CD8-positive, alpha-beta memory T cell (primary cell): ENCODE measurements at regions not wholly inside any gene's neighbourhood (a gene's known extent, or its start where the extent isn't known, plus 50 kb on each side); places are given as distances from the start of the nearest gene placed in this dataset.
A peak's percentile ranks its signal among the peaks of the same experiment; 100 is the strongest.

ENCODE experiments used
- CTCF ChIA-PET: fragments of 350-600 bp; sonication (Branson Sonifier 250); formaldehyde crosslinking; loops from one replicate; lab custom pipeline; 2021; ENCODE audit warnings: antibody characterized with exemption; lab: Charles Lee
- POLR2A ChIA-PET: fragments of 350-600 bp; sonication (Branson Sonifier 250); formaldehyde crosslinking; loops from one replicate; lab custom pipeline; 2021; ENCODE audit warnings: antibody characterized with exemption; lab: Charles Lee
- DNase-seq, 5 donors: peaks; one replicate each; pipeline versions ENCODE4 v3.0.0 to v3.0.0-alpha.2; 2020 to 2022; ENCODE audit warnings: mixed read lengths in 1 of 5
- H3K27ac ChIP-seq: one replicate; pipeline ENCODE4 v1.7.0; 2013; ENCODE audit warnings: low read depth, mild to moderate bottlenecking, low read length, moderate library complexity
- H3K27me3 ChIP-seq: 2 replicates; pipeline ENCODE4 v1.7.0; 2013; ENCODE audit warnings: low read length, mild to moderate bottlenecking; ENCODE audit not compliant: insufficient read depth, poor library complexity, severe bottlenecking
- H3K36me3 ChIP-seq: 2 replicates; pipeline ENCODE4 v1.7.0; 2013; ENCODE audit warnings: mild to moderate bottlenecking, low read length, moderate library complexity; ENCODE audit not compliant: insufficient read depth
- H3K4me1 ChIP-seq: 2 replicates; pipeline ENCODE4 v1.7.0; 2013; ENCODE audit warnings: mild to moderate bottlenecking, low read length, moderate library complexity; ENCODE audit not compliant: insufficient read depth
- H3K4me3 ChIP-seq: 2 replicates; pipeline ENCODE4 v1.7.0; 2013; ENCODE audit warnings: mild to moderate bottlenecking, low read length
- H3K9me3 ChIP-seq: 2 replicates; pipeline ENCODE4 v1.7.0; 2013; ENCODE audit warnings: mild to moderate bottlenecking, low read length
- H3K27ac Mint-ChIP-seq, 8 donors: one replicate each; pipeline ENCODE4 v1.8.0; 2020 to 2021; ENCODE audit warnings: mixed read lengths in 8 of 8, mild to moderate bottlenecking in 6 of 8, inconsistent platforms in 3 of 8, moderate library complexity in 3 of 8
- H3K27me3 Mint-ChIP-seq, 2 donors: one replicate each; pipeline ENCODE4 v1.8.0; 2020 to 2021; ENCODE audit warnings: mixed read lengths in 2 of 2, mild to moderate bottlenecking in 1 of 2, moderate library complexity in 1 of 2
- H3K36me3 Mint-ChIP-seq, 3 donors: one replicate each; pipeline ENCODE4 v1.8.0; 2020 to 2021; ENCODE audit warnings: mixed read lengths in 3 of 3, inconsistent platforms in 1 of 3, mild to moderate bottlenecking in 1 of 3
- H3K4me1 Mint-ChIP-seq, 3 donors: one replicate each; pipeline ENCODE4 v1.8.0; 2020 to 2021; ENCODE audit warnings: mixed read lengths in 3 of 3, inconsistent platforms in 1 of 3, mild to moderate bottlenecking in 1 of 3
- H3K4me3 Mint-ChIP-seq, 7 donors: one replicate each; pipeline ENCODE4 v1.8.0; 2020 to 2021; ENCODE audit warnings: mixed read lengths in 7 of 7, mild to moderate bottlenecking in 6 of 7, moderate library complexity in 4 of 7, inconsistent platforms in 2 of 7
- H3K9me3 Mint-ChIP-seq, 5 donors: one replicate each; pipeline ENCODE4 v1.8.0; 2020 to 2022; ENCODE audit warnings: mixed read lengths in 5 of 5, mild to moderate bottlenecking in 3 of 5, moderate library complexity in 2 of 5, inconsistent platforms in 1 of 5

GRCh38 chr13:61162106-61162505, 253.5 kb downstream of the PCDH20 start:
- Histone ChIP-seq H3K27ac (no peak overlapping the region), H3K4me3 (no peak overlapping the region), H3K4me1 (no peaks in the 10 kb centered on the region), H3K27me3 (no peaks in the 10 kb centered on the region), H3K9me3 (no peaks in the 10 kb centered on the region), H3K36me3 (no peaks in the 10 kb centered on the region)
- Mint-ChIP-seq H3K4me3 (no peak overlapping the region), H3K36me3 (no peaks in the 10 kb centered on the region), H3K27ac (peak overlapping the region in 1 of 8 donors; percentile 14), H3K9me3 (peaks cover 0 to 21% (median 6%) of the 10 kb centered on the region in 5 donors), H3K4me1 (no peaks in the 10 kb centered on the region), H3K27me3 (no peaks in the 10 kb centered on the region)
- no peak for DNase-seq
- ChIA-PET POLR2A (no interaction called here), CTCF (no interaction called here)

GRCh38 chr13:61156753-61157152, 258.9 kb downstream of the PCDH20 start:
- Mint-ChIP-seq H3K36me3 (no peaks in the 10 kb centered on the region), H3K27me3 (no peaks in the 10 kb centered on the region), H3K4me1 (no peaks in the 10 kb centered on the region), H3K27ac (no peak overlapping the region), H3K9me3 (peaks cover 1 to 22% (median 6%) of the 10 kb centered on the region in 5 donors), H3K4me3 (no peak overlapping the region)
- CTCF ChIA-PET, result no interaction called here
- Histone ChIP-seq H3K27ac (no peak overlapping the region), H3K4me3 (no peak overlapping the region), H3K4me1 (no peaks in the 10 kb centered on the region), H3K36me3 (no peaks in the 10 kb centered on the region), H3K9me3 (no peaks in the 10 kb centered on the region), H3K27me3 (no peaks in the 10 kb centered on the region)
- POLR2A ChIA-PET, result no interaction called here
- no peak for DNase-seq

- Histone ChIP-seq H3K9me3 (no peaks in the 10 kb centered on the region), H3K27me3 (no peaks in the 10 kb centered on the region), H3K4me3 (no peak overlapping the region), H3K4me1 (no peaks in the 10 kb centered on the region), H3K27ac (no peak overlapping the region), H3K36me3 (no peaks in the 10 kb centered on the region)
- Mint-ChIP-seq H3K27ac (no peak overlapping the region), H3K4me3 (no peak overlapping the region), H3K36me3 (no peaks in the 10 kb centered on the region), H3K4me1 (no peaks in the 10 kb centered on the region), H3K27me3 (no peaks in the 10 kb centered on the region), H3K9me3 (peaks cover 2 to 8% (median 4%) of the 10 kb centered on the region in 5 donors)
- no peak for DNase-seq
- ChIA-PET CTCF (no interaction called here), POLR2A (no interaction called here)
Observed at GRCh38 chr13:61151062-61151461, 264.6 kb downstream of the PCDH20 start.

DNA sequence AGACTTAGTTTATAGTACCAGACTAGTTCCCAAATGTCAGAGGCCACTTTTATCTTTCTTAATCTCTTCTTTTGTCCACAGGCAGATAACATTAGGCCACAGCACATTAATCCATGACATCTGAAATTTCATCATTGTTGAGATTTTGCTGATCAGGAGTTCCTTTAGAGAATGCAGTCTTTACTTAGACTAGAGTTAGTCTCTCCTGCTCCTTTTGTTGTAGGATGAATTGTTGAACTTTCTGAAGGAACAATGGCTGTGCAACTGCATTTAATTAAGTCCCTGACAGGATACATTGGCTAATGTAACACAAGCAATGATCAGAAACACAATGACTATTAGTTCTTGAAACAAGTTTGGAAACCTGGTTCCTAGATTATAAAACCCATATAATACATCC, 266.3 kb downstream of the PCDH20 start:
- Mint-ChIP-seq H3K4me3 (no peak overlapping the region), H3K4me1 (no peaks in the 10 kb centered on the region), H3K27me3 (no peaks in the 10 kb centered on the region), H3K9me3 (peaks cover 2 to 8% (median 6%) of the 10 kb centered on the region in 5 donors), H3K27ac (no peak overlapping the region), H3K36me3 (no peaks in the 10 kb centered on the region)
- DNase-seq, result no peak
- H3K4me3 ChIP-seq, result no peak overlapping the region
- H3K4me1 ChIP-seq, result no peaks in the 10 kb centered on the region
- CTCF ChIA-PET, result no interaction called here
- no peaks in the 10 kb centered on the region for H3K9me3 ChIP-seq
- no peaks in the 10 kb centered on the region for H3K36me3 ChIP-seq
- POLR2A ChIA-PET, result no interaction called here
- no peaks in the 10 kb centered on the region for H3K27me3 ChIP-seq
- H3K27ac ChIP-seq, result no peak overlapping the region

GRCh38 chr13:61148691-61149315, 266.8 kb downstream of the PCDH20 start:
- Mint-ChIP-seq H3K4me1 (no peaks in the 10 kb centered on the region), H3K36me3 (no peaks in the 10 kb centered on the region), H3K27ac (no peak overlapping the region), H3K4me3 (no peak overlapping the region), H3K9me3 (peaks cover 1 to 8% (median 8%) of the 10 kb centered on the region in 5 donors), H3K27me3 (no peaks in the 10 kb centered on the region)
- no peaks in the 10 kb centered on the region for H3K4me1 ChIP-seq
- no peak for DNase-seq
- H3K4me3 ChIP-seq, result no peak overlapping the region
- H3K27me3 ChIP-seq, result no peaks in the 10 kb centered on the region
- CTCF ChIA-PET, result no interaction called here
- no peaks in the 10 kb centered on the region for H3K9me3 ChIP-seq
- POLR2A ChIA-PET, result no interaction called here
- H3K27ac ChIP-seq, result no peak overlapping the region
- no peaks in the 10 kb centered on the region for H3K36me3 ChIP-seq

DNA sequence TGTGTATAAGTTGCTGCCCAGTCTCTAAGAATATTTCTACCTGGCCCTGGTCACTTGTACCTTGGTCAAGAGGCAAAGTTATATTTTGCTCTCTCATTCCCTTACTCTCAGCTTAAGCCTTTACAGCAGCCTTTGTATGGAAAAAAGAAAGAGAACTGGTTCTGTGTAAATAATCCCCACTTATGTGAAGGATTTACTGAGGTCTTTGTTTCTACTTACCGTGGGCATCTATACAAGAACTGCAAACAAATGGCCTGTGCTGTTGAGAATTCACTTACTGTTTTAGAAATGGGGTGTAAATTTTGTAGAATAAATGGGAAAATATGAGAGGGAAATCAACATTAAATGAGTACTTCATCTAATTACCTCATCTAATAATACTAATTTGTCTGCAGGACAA, 267.4 kb downstream of the PCDH20 start:
- Mint-ChIP-seq H3K9me3 (peaks cover 5 to 10% (median 6%) of the 10 kb centered on the region in 5 donors), H3K27ac (no peak overlapping the region), H3K4me3 (no peak overlapping the region), H3K27me3 (no peaks in the 10 kb centered on the region), H3K4me1 (no peaks in the 10 kb centered on the region), H3K36me3 (no peaks in the 10 kb centered on the region)
- ChIA-PET CTCF (no interaction called here), POLR2A (no interaction called here)
- no peaks in the 10 kb centered on the region for H3K27me3 ChIP-seq
- no peak overlapping the region for H3K4me3 ChIP-seq
- no peak for DNase-seq
- no peaks in the 10 kb centered on the region for H3K9me3 ChIP-seq
- H3K36me3 ChIP-seq, result no peaks in the 10 kb centered on the region
- H3K27ac ChIP-seq, result no peak overlapping the region
- H3K4me1 ChIP-seq, result no peaks in the 10 kb centered on the region

DNA sequence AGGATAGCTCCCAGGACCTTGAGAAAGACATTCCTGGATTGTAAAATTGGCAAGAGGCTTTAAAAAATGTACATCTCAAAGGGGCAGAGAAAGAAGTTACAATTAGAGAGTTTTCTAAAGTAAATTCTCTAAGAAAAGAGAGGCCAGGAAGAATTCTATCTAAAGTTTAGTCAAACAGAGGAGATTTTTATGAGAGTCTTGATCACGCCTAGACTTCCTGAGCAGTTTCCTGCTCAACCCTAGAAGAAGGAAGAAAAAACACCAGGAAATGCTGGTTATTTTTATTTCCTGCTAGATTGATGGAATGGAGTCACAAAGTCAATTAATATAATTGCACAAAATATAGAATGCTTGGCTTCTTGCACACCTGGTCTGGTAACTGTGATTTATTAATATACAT, 269.1 kb downstream of the PCDH20 start:
- Mint-ChIP-seq H3K36me3 (no peaks in the 10 kb centered on the region), H3K4me3 (no peak overlapping the region), H3K9me3 (peaks cover 6 to 15% (median 9%) of the 10 kb centered on the region in 5 donors), H3K27ac (no peak overlapping the region), H3K4me1 (no peaks in the 10 kb centered on the region), H3K27me3 (no peaks in the 10 kb centered on the region)
- Histone ChIP-seq H3K27me3 (no peaks in the 10 kb centered on the region), H3K4me3 (no peak overlapping the region), H3K27ac (no peak overlapping the region), H3K9me3 (no peaks in the 10 kb centered on the region), H3K4me1 (no peaks in the 10 kb centered on the region), H3K36me3 (no peaks in the 10 kb centered on the region)
- ChIA-PET POLR2A (no interaction called here), CTCF (no interaction called here)
- no peak for DNase-seq

DNA sequence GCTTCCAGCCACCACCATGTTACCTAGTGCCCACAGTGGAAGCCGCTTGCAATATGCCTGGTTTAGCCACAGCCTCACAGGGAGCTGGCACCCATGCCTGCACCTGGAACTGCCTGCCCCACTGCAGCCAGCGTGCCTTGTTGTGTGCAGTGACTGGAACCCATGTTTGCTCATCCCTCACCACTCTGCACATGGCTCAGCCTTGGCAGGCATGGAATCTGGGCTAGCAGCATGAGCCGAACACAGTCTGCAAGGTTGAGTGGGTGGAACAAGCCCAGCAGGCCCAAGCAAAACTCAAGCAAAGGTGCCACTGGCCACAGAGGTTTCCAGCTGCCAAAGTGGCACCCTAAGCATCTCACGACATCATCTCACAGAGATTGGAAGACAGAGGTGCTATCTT, 269.5 kb downstream of the PCDH20 start:
- H3K4me3 ChIP-seq, result no peak overlapping the region
- no peak overlapping the region for H3K27ac ChIP-seq
- Mint-ChIP-seq H3K4me1 (no peaks in the 10 kb centered on the region), H3K36me3 (no peaks in the 10 kb centered on the region), H3K27me3 (no peaks in the 10 kb centered on the region), H3K4me3 (no peak overlapping the region), H3K9me3 (peaks cover 6 to 15% (median 9%) of the 10 kb centered on the region in 5 donors), H3K27ac (no peak overlapping the region)
- CTCF ChIA-PET, result no interaction called here
- H3K4me1 ChIP-seq, result no peaks in the 10 kb centered on the region
- POLR2A ChIA-PET, result no interaction called here
- H3K27me3 ChIP-seq, result no peaks in the 10 kb centered on the region
- no peaks in the 10 kb centered on the region for H3K36me3 ChIP-seq
- H3K9me3 ChIP-seq, result no peaks in the 10 kb centered on the region
- DNase-seq, result no peak
